ENCODE measurements at regions not wholly inside any gene's neighbourhood (a gene's known extent, or its start where the extent isn't known, plus 50 kb on each side); places are given as distances from the start of the nearest gene placed in this dataset.

GRCh38 chr10:3904419-3904960 is 119.5 kb upstream of the KLF6 start:
- H3K4me3 ChIP-seq (ENCODE audit: low read depth, low read length), result no peak overlapping the region
- no peak for TF ChIP-seq CTCF (conservative IDR thresholded peaks at IDR 0.05; ENCODE audit: low read depth, low read length)
- no peak for DNase-seq (ENCODE audit: low read depth)

- DNase-seq (ENCODE audit: low read depth), result peak; percentile 74
- no peak for TF ChIP-seq CTCF (conservative IDR thresholded peaks at IDR 0.05; ENCODE audit: low read depth, low read length)
- H3K4me3 ChIP-seq (ENCODE audit: low read depth, low read length), result no peak overlapping the region
Measured at GRCh38 chr10:3902809-3903410, 117.9 kb upstream of the KLF6 start.

- no peak overlapping the region for H3K4me3 ChIP-seq (ENCODE audit: low read depth, low read length)
- no peak for TF ChIP-seq CTCF (conservative IDR thresholded peaks at IDR 0.05; ENCODE audit: low read depth, low read length)
- peak; percentile 58 for DNase-seq (ENCODE audit: low read depth)
Measured at GRCh38 chr10:3902054-3902808, 117.2 kb upstream of the KLF6 start.

GRCh38 chr10:3901370-3901769 is 116.4 kb upstream of the KLF6 start:
- H3K4me3 ChIP-seq (ENCODE audit: low read depth, low read length), result no peak overlapping the region
- TF ChIP-seq CTCF (conservative IDR thresholded peaks at IDR 0.05; ENCODE audit: low read depth, low read length), result no peak
- no peak for DNase-seq (ENCODE audit: low read depth)

- no peak overlapping the region for H3K4me3 ChIP-seq (ENCODE audit: low read depth, low read length)
- DNase-seq (ENCODE audit: low read depth), result no peak
- no peak for TF ChIP-seq CTCF (conservative IDR thresholded peaks at IDR 0.05; ENCODE audit: low read depth, low read length)
Measured at GRCh38 chr10:3900391-3900790, 115.4 kb upstream of the KLF6 start.

GRCh38 chr10:3898821-3899220 is 113.8 kb upstream of the KLF6 start:
- TF ChIP-seq CTCF (conservative IDR thresholded peaks at IDR 0.05; ENCODE audit: low read depth, low read length), result no peak
- no peak overlapping the region for H3K4me3 ChIP-seq (ENCODE audit: low read depth, low read length)
- DNase-seq (ENCODE audit: low read depth), result no peak
